Body of pancreas (tissue), 4 donors: ENCODE measurements at regions not wholly inside any gene's neighbourhood (a gene's known extent, or its start where the extent isn't known, plus 50 kb on each side); places are given as distances from the start of the nearest gene placed in this dataset.

Experiments
- ATAC-seq: fragments of 150-250 bp; one replicate; pipeline ENCODE4 v1.9.1; 2016
- DNase-seq, 4 donors: peaks; one replicate each; pipeline ENCODE4 v3.0.0-alpha.2; 2019
- H3K27ac ChIP-seq, 4 donors: fragments of 200-600 bp; sonication (generic); 1 replicate in 3 of 4; 2 replicates in 1 of 4; pipeline versions ENCODE4 v1.5.1 to v1.6.1; 2016 to 2019; ENCODE audit warnings: mild to moderate bottlenecking in 1 of 4, mixed read lengths in 1 of 4, moderate library complexity in 1 of 4
- H3K27me3 ChIP-seq, 2 donors: fragments of 200-600 bp; sonication (generic); one replicate each; pipeline ENCODE4 v1.6.0; 2016; ENCODE audit warnings: mild to moderate bottlenecking in 1 of 2
- H3K36me3 ChIP-seq, 2 donors: fragments of 200-600 bp; sonication (generic); replicated peaks in 1 of 2; 2 replicates each; pipeline ENCODE4 v1.5.1; 2016; ENCODE audit warnings: low read depth in 2 of 2; ENCODE audit not compliant: insufficient read depth in 1 of 2
- H3K4me1 ChIP-seq: fragments of 200-600 bp; sonication (generic); one replicate; pipeline ENCODE4 v1.6.0; 2016
- H3K4me3 ChIP-seq, 2 donors: fragments of 200-600 bp; sonication (generic); 1 replicate in 1 of 2; 2 replicates in 1 of 2; pipeline ENCODE4 v1.5.1; 2016 to 2019
- H3K9me3 ChIP-seq, 3 donors: fragments of 200-600 bp; sonication (generic); 1 replicate in 2 of 3; 2 replicates in 1 of 3; pipeline ENCODE4 v1.5.1; 2016
- CTCF ChIP-seq, 7 experiments: fragments of 450-650 bp in 4 of 7; fragments of 200-600 bp in 3 of 7; sonication (generic) in 3 of 7; IDR thresholded peaks; one replicate each; pipeline ENCODE4 v1.5.1; 2016 to 2019; ENCODE audit warnings: antibody characterized with exemption in 7 of 7
- POLR2A ChIP-seq, 3 donors: fragments of 450-650 bp; IDR thresholded peaks; one replicate each; pipeline ENCODE4 v1.6.1; 2016; ENCODE audit warnings: antibody characterized with exemption in 3 of 3, mild to moderate bottlenecking in 2 of 3
- WGBS, 2 donors: methylation state at CpG; one replicate each; pipeline ENCODE4 v1.1.5; 2017; 5-methylcytosine and 5-hydroxymethylcytosine counted together
- intact Hi-C: fragments of 100-400 bp; cut with DNase I; formaldehyde crosslinking; loops from one replicate; pipeline ENCODE4 v1.15.1; 2023

DNA sequence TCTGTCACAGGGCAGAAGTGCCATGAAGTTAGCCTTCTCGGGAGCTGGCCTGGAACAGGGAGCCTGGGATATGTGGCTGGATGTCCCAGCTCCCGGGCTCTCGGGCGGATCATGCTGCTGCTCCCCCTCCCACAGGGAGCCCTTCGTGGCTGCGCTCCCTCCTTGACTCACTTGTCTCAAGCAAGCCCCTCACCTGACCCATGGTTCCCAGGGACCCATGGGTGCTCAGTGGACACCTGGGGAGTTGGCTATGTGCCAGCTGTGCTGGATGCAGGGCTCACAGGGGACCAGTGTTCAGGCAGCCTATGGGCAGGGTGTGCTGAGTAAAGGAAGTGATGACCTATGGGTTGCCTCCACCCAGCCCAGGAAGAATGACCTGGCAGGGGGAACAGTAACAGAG, 213.1 kb upstream of the SGCG start:
- no peaks in the 10 kb centered on the region for H3K36me3 ChIP-seq
- DNase-seq, result peak in 2 of 4 donors; percentile 19 to 28
- H3K9me3 ChIP-seq, result no peaks in the 10 kb centered on the region
- H3K4me3 ChIP-seq, result no peak overlapping the region
- H3K4me1 ChIP-seq, result no peaks in the 10 kb centered on the region
- no peaks in the 10 kb centered on the region for H3K27me3 ChIP-seq
- TF ChIP-seq POLR2A (IDR thresholded peaks at IDR 0.05) (no peak), CTCF (IDR thresholded peaks at IDR 0.05) (no peak)
- 54 to 64% methylated on average over 5 of the region's 6 CpGs for WGBS, 2 donors
- intact Hi-C loops, result no loop called here
- ATAC-seq, result no peak
- H3K27ac ChIP-seq, result no peak overlapping the region

DNA sequence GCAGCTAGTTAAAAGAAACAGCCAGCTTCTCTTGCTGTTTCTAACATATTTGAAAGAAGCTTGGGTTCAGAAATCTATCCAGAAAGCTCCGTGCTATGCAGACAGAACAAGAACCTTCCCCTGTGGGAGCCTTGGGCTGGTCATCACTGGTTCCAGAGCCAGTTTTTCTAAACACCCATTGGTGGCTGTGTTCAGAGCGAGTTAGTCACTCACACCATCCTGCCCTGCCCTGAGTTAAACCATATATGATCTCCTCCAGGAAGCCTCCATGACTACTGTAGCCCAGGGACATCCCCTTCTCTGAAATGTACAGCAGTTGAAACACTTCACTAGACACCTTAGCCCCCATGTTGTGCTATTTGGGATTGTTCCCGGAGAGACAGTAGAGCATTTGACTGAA, 200.8 kb upstream of the SGCG start:
- no peak for DNase-seq
- TF ChIP-seq CTCF (IDR thresholded peaks at IDR 0.05), result no peak
- TF ChIP-seq POLR2A (IDR thresholded peaks at IDR 0.05), result no peak
- H3K4me3 ChIP-seq, result no peak overlapping the region
- no peak overlapping the region for H3K27ac ChIP-seq
- H3K36me3 ChIP-seq, result no peaks in the 10 kb centered on the region
- intact Hi-C loops, result no loop called here
- WGBS, 2 donors, result 44 to 69% methylated on average over 3 of the region's 3 CpGs
- H3K4me1 ChIP-seq, result no peaks in the 10 kb centered on the region
- no peak for ATAC-seq
- no peaks in the 10 kb centered on the region for H3K9me3 ChIP-seq
- H3K27me3 ChIP-seq, result no peaks in the 10 kb centered on the region

DNA sequence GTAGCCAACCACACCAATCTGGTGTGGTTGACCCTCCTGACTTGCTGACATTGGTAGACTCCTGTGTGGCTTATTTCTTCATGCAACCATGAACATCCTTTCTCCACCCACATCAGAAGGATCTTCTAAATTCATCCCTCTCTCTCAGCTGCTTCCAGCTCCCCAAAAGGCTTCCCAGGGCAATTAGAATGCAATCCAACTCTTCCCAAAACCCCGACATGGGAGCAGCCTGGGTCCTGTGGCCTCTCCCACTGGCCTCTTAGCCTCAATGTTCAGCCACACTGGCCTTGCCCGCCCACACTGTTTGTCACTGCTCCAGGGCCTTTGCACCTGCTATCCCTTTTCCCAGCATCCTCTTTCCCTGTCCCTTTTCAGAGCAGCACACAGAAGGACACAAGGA, 199.8 kb upstream of the SGCG start:
- Histone ChIP-seq H3K36me3 (no peaks in the 10 kb centered on the region), H3K9me3 (no peaks in the 10 kb centered on the region), H3K27me3 (no peaks in the 10 kb centered on the region), H3K4me1 (no peaks in the 10 kb centered on the region), H3K27ac (no peak overlapping the region), H3K4me3 (no peak overlapping the region)
- WGBS, 2 donors, result 59 to 69% methylated on average over 2 of the region's 2 CpGs
- intact Hi-C loops, result no loop called here
- DNase-seq, result no peak
- no peak for ATAC-seq
- TF ChIP-seq CTCF (IDR thresholded peaks at IDR 0.05) (no peak), POLR2A (IDR thresholded peaks at IDR 0.05) (no peak)

GRCh38 chr13:22993148-22993547, 187.6 kb upstream of the SGCG start:
- H3K9me3 ChIP-seq, result no peaks in the 10 kb centered on the region
- no peaks in the 10 kb centered on the region for H3K36me3 ChIP-seq
- H3K4me1 ChIP-seq, result no peaks in the 10 kb centered on the region
- intact Hi-C loops, result no loop called here
- ATAC-seq, result no peak
- H3K4me3 ChIP-seq, result no peak overlapping the region
- WGBS, 2 donors, result 11% methylated on average over 1 of the region's 1 CpG
- no peak for DNase-seq
- no peaks in the 10 kb centered on the region for H3K27me3 ChIP-seq
- no peak overlapping the region for H3K27ac ChIP-seq
- TF ChIP-seq CTCF (IDR thresholded peaks at IDR 0.05) (no peak), POLR2A (IDR thresholded peaks at IDR 0.05) (no peak)

DNA sequence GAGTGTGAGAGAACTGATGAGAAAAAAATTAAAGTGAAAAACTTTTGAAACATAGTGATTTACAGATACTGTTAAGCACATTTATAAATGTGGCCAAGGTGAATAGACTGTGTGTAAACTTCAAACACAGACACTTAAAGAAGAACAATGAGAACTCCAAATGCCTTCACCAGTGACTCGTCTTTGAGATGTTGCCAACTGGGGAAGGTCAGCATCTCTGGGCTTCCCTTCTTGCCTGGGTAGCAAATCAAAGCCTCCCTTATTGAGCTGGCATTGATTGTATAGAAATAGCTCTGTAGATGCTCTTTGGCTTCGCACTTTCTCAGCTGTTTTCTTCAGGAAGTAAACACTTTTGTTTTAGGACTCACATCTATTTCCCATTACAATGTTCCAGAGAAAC, 177.3 kb upstream of the SGCG start:
- H3K27ac ChIP-seq, result no peak overlapping the region
- no peaks in the 10 kb centered on the region for H3K36me3 ChIP-seq
- ATAC-seq (no peak), DNase-seq (no peak)
- WGBS, 2 donors, result 49 to 69% methylated on average over 2 of the region's 2 CpGs
- no peak overlapping the region for H3K4me3 ChIP-seq
- H3K4me1 ChIP-seq, result no peaks in the 10 kb centered on the region
- TF ChIP-seq POLR2A (IDR thresholded peaks at IDR 0.05) (no peak), CTCF (IDR thresholded peaks at IDR 0.05) (no peak)
- H3K27me3 ChIP-seq, result no peaks in the 10 kb centered on the region
- no peaks in the 10 kb centered on the region for H3K9me3 ChIP-seq
- intact Hi-C loops, result no loop called here
